HL-60/S4 treated with phorbol 12-myristate 13-acetate at 8.2 ng/mL for 4 days and 3 days (cell line): ENCODE measurements at regions not wholly inside any gene's neighbourhood (a gene's known extent, or its start where the extent isn't known, plus 50 kb on each side); places are given as distances from the start of the nearest gene placed in this dataset.

Experiments
- in situ Hi-C: fragments of 300-500 bp; cut with MboI; formaldehyde crosslinking; loops from 2 replicates; pipeline ENCODE4 v1.15.0; 2022; ENCODE audit warnings: low sequenced_read_pairs

DNA sequence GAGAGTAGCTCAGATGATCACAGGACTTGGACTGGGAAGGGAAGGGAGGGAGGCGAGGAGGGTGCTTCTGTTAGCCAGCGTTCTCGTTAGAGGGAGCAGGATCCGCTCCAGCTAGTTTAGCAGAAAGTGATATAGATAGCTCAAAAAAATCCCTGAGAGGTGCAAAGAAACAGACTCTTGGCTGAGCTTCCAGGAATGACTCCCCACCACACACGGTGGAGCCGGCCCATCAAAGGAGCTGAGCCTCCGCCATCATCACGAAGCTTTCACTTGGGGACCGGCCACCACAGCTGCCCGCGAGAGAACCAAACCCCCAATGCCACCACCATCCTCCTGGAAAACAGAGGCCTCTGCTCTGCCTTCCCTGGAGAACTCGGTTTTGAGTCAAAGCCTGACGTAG is 124.6 kb upstream of the BCL2L14 start:
- in situ Hi-C loops, result no loop called here

DNA sequence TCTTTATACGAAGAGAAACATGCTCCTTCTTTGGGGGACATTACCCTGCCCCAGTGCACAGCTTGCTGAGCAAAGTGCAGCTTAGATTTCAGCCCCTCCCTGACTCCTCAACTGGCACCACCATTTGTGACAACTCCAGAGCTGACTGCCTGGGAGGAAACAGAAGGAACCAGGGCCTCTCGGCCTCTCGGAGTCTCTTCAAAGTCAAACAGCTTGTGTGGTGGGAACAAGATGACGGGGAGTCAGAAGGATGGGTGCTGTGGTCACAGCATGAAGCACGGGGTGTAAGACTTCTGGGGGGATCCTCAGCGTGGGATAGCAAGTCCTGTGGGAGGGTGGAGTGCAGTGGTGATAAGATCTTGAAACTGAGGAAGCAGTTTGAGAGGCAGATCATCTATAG is 123.5 kb upstream of the BCL2L14 start:
- in situ Hi-C loops, result no loop called here

DNA sequence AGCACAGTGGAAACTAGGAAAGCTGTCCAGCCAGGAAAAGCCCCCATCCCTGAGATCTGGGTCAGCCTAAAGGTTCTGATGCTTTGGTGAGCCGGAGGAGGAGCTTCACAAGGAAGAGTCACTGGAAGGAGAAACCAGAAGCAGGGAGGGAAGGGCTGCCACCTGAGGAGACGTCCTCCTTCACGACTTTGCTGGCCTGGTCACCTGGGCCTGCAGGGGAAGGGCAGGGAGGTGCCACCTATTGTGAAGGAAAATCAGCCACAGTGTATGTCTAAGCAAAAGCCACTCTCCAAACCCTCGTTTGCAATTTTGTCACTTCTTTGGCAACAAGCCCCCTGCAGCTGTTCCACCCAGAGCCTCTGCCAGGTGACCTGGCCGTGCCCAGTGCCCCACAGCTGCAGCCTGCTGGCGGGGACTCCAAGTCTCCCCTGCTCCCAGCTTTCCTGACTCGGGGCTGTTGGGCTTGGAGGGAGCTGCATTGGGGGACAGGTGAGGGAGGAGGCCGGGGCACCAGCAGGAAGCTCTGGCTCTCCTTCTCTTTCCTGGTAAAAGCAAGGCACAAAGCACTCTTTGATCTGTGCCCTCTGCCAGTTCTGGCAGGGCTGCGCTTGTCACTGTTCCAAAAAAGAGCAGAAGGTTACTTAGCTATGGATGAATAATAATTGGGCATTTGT is 120.9 kb upstream of the BCL2L14 start:
- in situ Hi-C loops, result no loop called here

DNA sequence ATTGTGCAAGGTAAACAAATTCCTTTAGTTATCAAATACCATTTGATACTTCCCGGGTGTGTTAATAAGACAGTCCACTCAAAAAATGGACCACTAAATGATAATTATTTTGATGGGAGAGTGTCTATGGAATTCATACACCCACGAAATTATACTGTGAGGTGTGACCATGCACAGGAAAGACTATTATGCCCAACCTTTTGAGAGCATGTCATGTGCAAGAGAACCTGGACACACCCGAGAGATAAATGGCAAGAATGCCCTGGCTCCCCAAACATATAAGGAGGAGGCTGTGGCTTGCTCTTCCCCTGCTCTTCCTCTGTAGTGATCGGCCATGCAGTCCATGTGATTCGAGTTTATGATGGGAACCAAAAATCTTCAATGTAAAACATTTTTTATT is 119.5 kb upstream of the BCL2L14 start:
- in situ Hi-C loops, result no loop called here

DNA sequence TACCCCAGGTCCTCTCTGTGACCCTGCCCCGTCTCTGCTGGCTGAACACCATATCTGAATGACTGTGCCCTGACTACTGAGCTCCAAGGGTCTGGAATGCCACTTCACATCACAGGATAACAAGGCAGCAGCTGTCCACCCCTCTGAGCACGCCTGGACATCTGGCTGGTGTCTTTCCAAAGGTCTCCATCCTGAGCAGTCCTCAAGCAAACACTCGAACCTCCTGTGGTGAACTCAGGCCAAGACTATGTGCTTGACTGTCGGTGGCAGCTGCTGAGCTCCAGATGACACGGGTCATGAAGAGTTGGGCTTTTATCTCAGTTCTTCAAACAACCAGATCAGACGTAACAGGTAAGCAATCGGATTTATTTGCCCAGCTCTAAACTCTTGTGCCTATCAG is 117.2 kb upstream of the BCL2L14 start:
- in situ Hi-C loops, result no loop called here

DNA sequence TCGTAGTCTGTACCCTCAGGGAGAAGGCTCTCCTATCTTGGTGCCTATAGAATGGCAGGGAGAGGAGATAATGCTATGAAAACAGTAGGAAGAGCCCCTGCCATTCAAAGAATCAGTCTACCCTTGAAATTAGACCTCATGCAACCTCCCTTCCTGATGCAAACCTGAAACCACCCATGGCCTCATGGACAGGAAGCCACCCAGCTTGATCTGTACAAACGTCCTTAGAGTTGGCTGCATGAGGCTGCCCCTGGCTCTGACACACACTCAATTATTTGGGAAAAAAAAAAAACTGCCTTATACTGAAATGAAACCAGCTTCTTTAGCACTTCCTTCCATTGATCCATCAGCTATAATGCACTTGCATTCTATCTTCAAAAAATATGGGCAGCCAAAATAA is 116.6 kb upstream of the BCL2L14 start:
- in situ Hi-C loops, result no loop called here

DNA sequence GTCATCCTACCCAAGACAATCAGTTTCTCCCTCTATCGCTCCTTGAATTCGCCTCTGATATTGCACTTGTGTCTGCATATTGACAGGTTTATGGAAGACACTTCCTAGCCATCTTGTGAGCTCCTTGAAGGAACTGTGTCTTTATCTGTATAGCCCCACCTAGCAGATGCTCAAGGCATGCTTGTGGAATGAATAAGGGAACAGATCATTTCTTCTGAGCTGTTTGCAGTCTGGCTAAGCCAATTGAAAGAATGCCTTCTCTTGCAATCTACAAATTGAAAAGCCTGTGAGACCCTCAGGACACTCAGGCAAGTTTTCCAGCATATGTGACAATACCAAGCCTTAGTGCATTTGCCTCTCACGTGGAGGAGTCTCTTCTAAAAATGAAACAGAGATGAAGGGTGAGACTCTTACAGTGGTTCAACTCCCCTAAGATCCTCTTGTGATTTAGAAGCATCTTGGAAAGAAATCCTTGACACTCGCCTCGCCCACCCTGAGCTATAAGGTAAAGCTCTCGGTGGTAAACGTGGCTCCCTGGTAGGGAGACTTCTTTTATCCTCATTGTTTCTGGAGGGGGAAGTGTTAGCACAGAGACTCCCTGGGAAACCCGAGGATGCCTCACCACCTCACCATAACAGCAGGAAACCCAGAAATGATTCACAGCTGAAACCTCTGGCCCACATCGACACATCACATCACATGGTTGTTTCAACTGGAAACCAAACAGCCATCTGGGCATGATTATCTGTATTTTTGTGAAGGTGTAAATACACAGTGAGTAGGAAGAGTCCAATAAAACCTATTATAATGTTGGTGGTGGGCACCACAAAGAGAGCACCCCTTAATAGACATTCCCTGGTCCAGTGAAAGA is 112.3 kb upstream of the BCL2L14 start:
- in situ Hi-C loops, result no loop called here

DNA sequence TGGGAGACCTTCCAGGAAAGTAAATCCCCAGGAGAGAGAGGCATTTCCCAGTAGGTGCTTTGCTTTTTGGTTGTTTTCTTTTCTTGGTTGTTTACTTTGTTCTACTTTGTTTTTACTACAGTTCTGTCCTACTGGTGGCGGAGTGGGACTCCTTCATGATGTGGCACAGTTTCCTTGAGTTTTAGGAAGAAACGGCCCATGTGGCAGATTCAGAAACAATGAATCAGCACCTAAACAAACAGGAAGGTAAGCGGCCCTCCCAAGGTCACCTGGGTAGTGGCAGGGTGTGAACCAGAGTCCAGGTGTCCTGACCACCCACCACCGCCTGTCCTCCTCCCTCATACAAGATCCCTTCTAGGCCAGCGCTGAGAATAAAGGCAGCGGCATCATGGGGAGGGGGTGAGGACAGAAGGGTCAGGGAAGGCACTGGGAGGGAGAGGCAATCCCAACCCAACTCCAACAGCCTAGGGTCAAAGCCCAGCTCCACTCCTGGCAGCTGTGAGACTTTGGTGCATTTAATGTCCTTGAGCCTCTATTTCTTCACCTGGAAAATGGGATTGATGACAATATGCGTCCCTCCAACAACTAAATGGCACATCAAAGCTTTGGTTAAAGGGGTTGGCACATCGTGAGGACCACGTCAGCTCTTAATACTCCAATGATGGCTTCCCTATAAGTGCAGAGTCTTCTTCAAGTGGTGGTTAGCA is 111.5 kb upstream of the BCL2L14 start:
- in situ Hi-C loops, result no loop called here

DNA sequence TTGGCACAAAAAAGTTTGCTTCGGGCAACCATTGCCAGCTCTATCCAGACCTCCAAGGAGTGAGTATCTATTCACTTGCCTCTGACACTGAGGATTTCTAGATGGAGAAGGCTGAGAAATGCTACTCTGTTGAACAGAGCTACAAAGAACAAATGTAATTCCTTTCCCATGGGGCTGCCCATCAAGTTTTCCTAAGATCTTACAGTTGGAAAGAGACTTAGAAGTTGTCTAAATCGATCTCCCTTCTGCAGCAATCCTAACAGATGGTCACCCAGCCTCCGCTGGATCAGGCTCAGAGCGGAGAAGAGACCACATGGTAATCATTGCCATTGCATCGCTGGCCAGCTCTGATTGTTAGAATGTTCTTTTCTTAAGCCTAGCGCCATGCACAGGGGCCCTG is 110.1 kb upstream of the BCL2L14 start:
- in situ Hi-C loops, result no loop called here

DNA sequence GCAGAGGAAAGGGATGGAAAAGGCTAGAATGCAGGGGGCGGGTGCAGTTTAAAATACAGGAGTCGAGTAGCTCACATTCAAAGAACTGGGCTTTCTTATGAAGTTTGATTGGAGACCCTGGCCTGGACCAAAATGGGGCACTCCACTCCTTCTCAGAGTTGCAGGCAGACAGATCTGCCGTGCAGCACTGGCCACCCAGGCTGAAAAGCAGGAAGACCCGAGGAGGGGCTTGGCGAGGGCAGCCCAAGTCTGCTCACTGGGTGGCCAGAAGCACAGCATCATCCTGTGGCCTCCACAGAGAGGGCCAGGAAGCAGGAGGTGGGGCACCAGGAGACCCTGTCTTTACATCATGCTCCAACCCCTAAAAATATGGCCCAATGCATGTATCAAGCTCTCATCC is 109.1 kb upstream of the BCL2L14 start:
- in situ Hi-C loops, result no loop called here

DNA sequence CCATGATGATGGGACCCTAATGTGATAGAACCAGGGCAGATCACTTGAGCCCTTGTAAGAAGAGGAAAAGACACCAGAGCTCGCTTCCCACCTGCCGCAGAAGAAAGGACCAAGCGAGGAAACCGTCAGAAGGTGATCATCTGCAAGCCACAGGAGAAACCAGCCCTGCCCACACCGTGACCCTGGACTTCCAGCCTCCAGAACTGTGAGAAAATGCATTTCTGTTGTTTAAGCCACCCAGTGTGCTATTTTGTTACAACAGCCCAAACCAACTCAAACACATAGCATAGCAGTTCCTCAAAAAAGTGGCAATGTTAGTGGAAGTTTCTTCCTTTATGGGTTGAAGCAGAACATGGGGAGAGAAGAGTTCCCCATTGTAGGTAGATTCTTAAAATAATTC is 107.9 kb upstream of the BCL2L14 start:
- in situ Hi-C loops, result no loop called here

DNA sequence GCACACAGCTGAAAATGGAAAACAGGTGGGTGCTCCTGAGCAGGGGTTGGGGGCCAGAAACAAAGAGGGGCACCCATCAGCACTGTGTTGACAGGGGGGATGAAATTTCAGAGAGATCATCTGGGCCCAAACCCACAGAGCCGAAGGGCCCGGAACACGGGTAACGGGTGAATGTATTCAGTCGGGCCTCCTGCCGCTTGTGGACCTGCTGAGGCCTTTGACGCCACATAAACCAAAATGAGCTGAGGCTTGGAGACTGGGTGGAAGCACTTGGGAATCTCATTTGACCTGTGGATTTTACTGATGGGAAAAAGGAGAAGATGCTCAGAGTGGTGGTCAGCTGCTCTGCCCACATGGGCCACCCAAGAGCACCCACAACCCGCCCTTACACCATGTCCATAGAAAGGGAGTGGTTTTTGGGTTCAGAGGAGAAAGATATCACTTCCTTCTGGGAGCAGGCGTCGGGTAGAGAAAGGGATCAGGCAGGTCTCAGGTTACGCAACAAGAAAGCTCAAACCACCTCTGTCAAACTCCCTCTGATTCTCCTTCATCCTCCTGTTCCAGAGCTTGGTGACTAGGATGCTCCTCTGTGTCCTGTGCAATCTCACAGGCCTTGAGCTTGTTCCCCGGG is 106.8 kb upstream of the BCL2L14 start:
- in situ Hi-C loops, result no loop called here

DNA sequence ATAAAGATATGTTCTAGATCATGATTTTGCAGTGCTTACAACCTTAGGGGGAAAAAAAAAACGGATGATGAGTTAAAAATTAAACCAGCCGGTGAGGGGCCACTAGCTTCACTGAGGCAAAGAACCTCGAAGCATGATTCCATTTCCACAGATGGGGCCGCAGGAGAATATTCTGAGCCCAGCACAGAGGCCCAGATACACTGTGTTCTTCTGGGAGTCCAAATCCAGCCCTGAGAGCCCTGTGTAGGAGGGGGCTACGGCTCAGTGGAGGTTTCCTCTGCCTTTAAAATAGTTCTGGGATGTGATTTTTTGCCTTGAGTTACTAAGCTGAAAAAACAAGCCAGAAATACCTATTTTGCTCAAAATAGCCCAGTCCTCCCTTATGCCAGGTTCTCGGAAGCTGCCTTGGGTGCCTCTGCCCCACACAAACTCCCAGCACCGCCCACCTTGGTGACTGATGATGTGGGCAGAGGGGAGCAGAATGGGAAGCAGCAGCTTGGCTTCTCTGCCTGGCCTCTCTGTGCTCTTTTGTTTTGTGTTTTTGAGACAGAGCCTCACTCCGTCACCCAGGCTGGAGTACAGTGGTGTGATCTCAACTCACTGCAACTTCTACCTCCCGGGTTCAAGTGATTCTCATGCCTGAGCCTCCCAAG is 105.4 kb upstream of the BCL2L14 start:
- in situ Hi-C loops, result no loop called here

DNA sequence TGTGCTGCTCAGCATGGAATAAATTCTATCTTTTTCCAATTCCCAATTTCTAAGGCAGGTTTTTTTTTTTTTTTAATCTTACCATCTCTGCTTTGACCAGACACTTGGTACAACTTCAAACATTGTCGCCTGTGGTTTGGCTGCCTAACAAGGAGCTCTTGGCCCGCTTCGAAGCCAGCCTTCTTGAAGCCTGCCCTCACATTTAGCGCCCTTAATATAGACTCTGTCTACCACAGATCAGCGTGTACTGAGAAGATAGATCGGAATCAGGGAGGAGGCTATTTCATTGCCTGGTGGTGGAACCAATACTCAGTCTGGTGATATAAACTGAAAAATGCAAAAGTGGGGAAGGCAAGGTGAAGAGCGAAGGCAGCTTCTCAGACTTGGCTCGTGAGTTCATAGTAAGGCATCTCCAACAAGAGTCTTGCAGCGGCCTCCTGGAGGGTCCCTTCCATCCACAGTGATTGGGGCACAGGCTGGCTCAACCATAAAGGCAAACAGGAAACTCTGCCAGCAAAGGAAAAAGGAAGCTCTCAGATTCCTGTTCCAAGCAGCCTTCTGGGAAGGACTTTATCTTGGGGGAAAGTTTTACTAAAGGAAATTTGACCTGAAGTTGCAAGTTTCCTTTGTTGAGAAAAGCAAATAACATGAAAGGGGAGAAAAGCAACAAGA is 103.2 kb upstream of the BCL2L14 start:
- in situ Hi-C loops, result no loop called here

DNA sequence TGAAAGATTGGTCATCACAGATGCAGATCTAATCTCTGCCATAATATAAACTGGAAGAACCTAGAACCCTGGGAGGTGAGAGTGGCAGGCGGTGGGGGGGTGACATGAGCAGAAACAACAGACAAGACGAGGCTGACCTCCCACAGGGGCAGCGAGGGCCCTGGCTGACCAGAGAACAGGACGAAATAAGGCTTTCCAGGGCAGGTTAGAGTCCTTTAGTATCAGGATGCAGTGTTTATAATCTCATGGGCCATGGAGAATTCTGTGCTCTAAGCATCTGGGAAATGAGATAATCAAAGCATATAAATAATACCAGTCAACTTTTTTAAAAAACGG is 102.7 kb upstream of the BCL2L14 start:
- in situ Hi-C loops, result no loop called here

DNA sequence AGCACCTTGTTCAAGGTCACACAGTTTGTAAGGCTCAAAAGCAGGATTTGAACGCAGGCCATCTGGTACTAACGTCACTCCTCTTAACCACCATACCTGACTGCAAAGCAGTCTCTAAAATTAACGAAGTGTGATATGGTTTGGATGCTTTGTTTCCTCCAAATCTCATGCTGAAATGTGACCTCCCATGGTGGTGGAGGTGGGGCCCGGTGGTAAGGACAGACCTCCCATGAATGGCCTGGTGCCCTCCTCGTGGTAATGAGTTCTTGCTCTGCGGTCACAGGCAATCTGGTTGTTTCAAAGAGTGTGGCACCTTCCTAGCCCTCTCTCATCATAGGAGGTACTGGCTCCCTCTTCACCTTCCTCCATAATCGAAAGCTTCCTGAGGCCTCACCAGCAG is 102.2 kb upstream of the BCL2L14 start:
- in situ Hi-C loops, result no loop called here

DNA sequence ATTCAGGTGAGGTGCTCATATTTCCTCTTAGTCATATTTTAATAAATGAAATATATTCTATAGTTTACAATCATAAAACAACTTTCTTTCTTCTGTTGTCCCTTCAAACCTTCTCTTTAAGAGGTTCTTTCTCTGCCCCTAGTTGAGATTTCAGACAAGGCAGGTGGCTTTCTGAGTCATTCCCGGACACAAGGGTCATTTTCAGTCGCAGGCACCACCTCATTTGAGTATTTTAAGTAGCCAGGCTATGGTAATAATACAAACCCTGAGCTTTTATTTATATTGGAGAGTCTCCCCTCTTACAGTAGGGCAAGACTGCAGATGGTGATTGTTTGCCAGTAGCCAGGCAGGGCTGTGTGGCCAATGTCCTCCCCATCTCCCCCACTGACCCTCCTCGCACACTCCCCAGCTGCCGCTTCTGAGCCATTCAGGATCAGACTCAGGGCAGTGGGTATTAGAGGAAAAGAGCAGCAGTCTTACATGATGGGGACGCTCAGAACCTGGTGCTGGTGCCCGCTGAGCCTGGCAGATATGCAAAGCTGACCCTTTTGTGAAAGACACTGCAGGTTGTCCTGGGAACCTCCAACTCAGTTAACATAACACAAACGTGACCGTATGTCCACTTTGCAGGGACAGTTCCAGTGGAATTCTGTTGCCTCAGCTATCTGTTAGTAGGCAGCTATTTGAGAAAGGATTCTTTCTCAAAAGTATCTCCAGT is 101.1 kb upstream of the BCL2L14 start:
- in situ Hi-C loops, result no loop called here

DNA sequence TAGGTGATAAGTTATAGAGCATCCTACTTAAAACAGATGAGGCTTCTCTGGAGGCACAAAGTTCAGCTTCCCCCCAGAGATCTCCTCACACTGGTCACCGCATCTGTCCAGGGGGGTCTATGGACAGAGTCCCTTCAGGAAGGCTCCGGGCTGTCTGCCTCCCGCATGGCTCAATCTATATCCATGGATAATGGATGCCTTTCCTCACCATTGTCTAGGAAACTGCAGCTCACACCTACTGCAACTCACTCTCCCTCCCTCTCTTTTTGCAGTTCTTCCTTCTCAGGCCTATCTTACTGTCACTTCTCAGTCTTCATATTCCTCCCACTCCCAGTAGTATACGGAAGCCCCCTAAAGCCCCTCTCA is 100.6 kb upstream of the BCL2L14 start:
- in situ Hi-C loops, result no loop called here

DNA sequence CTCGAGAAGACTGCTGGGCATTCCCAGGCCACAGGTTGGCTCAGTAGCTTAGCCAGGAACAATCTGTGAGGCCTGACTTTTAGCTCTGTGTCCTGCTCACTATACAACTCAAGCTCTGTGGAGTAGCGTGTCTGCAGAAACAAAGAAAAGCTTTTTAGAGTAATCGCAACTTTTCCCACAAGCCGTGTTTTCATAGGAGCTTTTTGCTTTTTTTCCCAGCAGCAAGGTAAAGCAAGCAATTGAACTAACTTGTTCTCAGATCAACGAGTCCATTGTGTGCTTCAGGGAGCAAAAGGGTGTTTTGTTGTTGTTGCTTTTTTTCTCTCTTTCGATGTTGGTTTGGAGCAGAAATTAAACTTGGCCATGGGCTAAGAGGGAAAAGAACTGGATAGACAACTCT is 97.3 kb upstream of the BCL2L14 start:
- in situ Hi-C loops, result no loop called here

DNA sequence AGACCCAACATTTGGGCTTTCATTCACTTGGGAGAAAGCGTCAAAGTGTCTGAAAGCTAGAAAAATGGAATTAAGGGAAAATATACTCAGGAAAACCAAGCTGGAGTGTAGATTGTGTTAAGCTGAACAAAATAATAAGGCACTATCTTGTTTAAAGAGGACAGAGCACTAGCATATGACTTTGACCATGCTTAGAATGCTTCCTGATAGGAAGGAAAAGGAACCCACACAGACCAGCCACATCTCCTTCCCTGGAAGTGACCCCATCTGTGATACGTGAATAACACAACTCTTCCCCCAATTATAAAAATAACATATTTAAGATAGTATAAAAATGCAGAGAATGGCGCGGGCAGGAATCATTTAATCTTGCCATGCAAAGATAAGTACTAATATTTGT is 94.7 kb upstream of the BCL2L14 start:
- in situ Hi-C loops, result no loop called here
